ENCODE measurements at regions not wholly inside any gene's neighbourhood (a gene's known extent, or its start where the extent isn't known, plus 50 kb on each side); places are given as distances from the start of the nearest gene placed in this dataset.

DNA sequence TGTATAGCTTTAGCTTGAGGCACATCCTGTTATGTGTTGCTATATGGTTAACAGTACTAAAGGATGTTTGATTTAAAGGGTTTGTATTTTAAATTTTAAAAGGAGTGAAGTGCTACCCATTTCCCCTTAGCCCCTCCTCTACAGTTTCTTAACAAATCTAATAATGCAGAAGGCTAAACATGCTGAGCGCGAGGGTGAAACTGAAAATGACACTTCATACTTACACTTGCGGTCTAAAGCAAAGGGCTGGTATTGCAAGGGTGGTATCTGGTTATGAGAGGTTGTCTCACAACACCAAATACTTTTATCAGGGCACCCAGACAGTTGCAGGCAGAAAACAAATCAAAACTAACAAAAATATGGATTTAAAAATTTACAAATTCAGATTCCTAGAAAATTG is 172.3 kb downstream of the SIPA1L2 start:
- TF ChIP-seq PPARA (CRISPR knock-in tag; IDR thresholded peaks at IDR 0.05; ENCODE audit: borderline replicate concordance), result no peak
- no peak for TF ChIP-seq ZNF565 (CRISPR knock-in tag; conservative IDR thresholded peaks at IDR 0.05; ENCODE audit: low read depth)
- TF ChIP-seq, protein P1, sequence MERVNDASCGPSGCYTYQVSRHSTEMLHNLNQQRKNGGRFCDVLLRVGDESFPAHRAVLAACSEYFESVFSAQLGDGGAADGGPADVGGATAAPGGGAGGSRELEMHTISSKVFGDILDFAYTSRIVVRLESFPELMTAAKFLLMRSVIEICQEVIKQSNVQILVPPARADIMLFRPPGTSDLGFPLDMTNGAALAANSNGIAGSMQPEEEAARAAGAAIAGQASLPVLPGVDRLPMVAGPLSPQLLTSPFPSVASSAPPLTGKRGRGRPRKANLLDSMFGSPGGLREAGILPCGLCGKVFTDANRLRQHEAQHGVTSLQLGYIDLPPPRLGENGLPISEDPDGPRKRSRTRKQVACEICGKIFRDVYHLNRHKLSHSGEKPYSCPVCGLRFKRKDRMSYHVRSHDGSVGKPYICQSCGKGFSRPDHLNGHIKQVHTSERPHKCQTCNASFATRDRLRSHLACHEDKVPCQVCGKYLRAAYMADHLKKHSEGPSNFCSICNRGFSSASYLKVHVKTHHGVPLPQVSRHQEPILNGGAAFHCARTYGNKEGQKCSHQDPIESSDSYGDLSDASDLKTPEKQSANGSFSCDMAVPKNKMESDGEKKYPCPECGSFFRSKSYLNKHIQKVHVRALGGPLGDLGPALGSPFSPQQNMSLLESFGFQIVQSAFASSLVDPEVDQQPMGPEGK (CRISPR knock-in tag; IDR thresholded peaks at IDR 0.05; ENCODE audit: borderline replicate concordance), result no peak
- TF ChIP-seq, protein P2, sequence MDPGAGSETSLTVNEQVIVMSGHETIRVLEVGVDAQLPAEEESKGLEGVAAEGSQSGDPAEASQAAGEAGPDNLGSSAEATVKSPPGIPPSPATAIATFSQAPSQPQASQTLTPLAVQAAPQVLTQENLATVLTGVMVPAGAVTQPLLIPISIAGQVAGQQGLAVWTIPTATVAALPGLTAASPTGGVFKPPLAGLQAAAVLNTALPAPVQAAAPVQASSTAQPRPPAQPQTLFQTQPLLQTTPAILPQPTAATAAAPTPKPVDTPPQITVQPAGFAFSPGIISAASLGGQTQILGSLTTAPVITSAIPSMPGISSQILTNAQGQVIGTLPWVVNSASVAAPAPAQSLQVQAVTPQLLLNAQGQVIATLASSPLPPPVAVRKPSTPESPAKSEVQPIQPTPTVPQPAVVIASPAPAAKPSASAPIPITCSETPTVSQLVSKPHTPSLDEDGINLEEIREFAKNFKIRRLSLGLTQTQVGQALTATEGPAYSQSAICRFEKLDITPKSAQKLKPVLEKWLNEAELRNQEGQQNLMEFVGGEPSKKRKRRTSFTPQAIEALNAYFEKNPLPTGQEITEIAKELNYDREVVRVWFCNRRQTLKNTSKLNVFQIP (CRISPR knock-in tag; IDR thresholded peaks at IDR 0.05; ENCODE audit: borderline replicate concordance, low read depth), result no peak
- TF ChIP-seq ARNTL (CRISPR knock-in tag; IDR thresholded peaks at IDR 0.05; ENCODE audit: borderline replicate concordance, low read depth), result no peak
- TF ChIP-seq ZFP30 (CRISPR knock-in tag; IDR thresholded peaks at IDR 0.05), result no peak
- TF ChIP-seq TCF4 (CRISPR knock-in tag; IDR thresholded peaks at IDR 0.05; ENCODE audit: borderline replicate concordance), result no peak
